ENCODE measurements at regions not wholly inside any gene's neighbourhood (a gene's known extent, or its start where the extent isn't known, plus 50 kb on each side); places are given as distances from the start of the nearest gene placed in this dataset.

DNA sequence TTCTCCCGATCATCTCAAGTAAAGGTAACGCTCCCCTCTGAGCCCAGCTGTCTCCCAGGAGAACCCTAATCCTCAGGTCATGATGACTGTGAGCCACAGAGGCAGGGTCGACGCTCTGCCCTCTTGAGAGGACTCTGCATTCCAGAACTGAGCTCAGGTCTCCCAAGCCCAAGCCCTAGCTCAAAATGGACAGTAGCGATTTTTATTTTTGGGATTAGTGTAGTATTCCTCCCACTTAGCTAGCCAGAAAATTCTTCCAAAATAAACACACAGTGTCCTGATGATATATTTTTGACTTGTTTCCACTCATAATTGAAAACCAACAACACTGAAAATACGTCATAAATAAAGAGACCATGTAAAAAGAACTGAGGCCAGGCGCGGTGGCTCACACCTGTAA is 462.0 kb upstream of the MGMT start:
- TF ChIP-seq, protein P1, sequence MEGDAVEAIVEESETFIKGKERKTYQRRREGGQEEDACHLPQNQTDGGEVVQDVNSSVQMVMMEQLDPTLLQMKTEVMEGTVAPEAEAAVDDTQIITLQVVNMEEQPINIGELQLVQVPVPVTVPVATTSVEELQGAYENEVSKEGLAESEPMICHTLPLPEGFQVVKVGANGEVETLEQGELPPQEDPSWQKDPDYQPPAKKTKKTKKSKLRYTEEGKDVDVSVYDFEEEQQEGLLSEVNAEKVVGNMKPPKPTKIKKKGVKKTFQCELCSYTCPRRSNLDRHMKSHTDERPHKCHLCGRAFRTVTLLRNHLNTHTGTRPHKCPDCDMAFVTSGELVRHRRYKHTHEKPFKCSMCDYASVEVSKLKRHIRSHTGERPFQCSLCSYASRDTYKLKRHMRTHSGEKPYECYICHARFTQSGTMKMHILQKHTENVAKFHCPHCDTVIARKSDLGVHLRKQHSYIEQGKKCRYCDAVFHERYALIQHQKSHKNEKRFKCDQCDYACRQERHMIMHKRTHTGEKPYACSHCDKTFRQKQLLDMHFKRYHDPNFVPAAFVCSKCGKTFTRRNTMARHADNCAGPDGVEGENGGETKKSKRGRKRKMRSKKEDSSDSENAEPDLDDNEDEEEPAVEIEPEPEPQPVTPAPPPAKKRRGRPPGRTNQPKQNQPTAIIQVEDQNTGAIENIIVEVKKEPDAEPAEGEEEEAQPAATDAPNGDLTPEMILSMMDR (IDR thresholded peaks at IDR 0.05; ENCODE audit: borderline replicate concordance, extremely low read depth, low read length, poor library complexity, severe bottlenecking), result no peak
- TF ChIP-seq EZH2 (IDR thresholded peaks at IDR 0.05; ENCODE audit: borderline replicate concordance, low read depth, low read length, severe bottlenecking), result no peak
